Astrocyte (in vitro differentiated cells and primary cell): ENCODE measurements at regions not wholly inside any gene's neighbourhood (a gene's known extent, or its start where the extent isn't known, plus 50 kb on each side); places are given as distances from the start of the nearest gene placed in this dataset.

Experiments
- DNase-seq: peaks from one replicate; pipeline ENCODE4 v3.0.0-alpha.2; 2010; ENCODE audit warnings: low read depth
- FAIRE-seq: peaks from 2 replicates; lab custom pipeline; 2011; peaks lifted over from hg19 to GRCh38; lab: Jason Lieb, UNC
- H2AFZ ChIP-seq: 2 replicates; pipeline ENCODE4 v1.6.0; 2012; ENCODE audit warnings: low read depth, low read length, inconsistent platforms
- H3K27ac ChIP-seq: 2 replicates; pipeline ENCODE4 v1.5.1; 2011; ENCODE audit warnings: low read depth, low read length, inconsistent platforms
- H3K27me3 ChIP-seq: 2 replicates; pipeline ENCODE4 v1.6.0; 2011; ENCODE audit warnings: low read length, inconsistent platforms; ENCODE audit not compliant: insufficient read depth
- H3K36me3 ChIP-seq: 2 replicates; pipeline ENCODE4 v1.5.1; 2011; ENCODE audit warnings: low read length, inconsistent platforms; ENCODE audit not compliant: insufficient read depth
- H3K4me1 ChIP-seq: 2 replicates; pipeline ENCODE4 v1.5.1; 2011; ENCODE audit warnings: low read length, inconsistent platforms; ENCODE audit not compliant: insufficient read depth
- H3K4me2 ChIP-seq: 2 replicates; pipeline ENCODE4 v1.6.0; 2012; ENCODE audit warnings: low read length, inconsistent platforms
- H3K4me3 ChIP-seq: 2 replicates; pipeline ENCODE4 v1.5.1; 2011; ENCODE audit warnings: low read depth, mild to moderate bottlenecking, low read length, inconsistent platforms; ENCODE audit not compliant: insufficient read depth
- H3K79me2 ChIP-seq: 2 replicates; pipeline ENCODE4 v1.6.0; 2012; ENCODE audit warnings: mild to moderate bottlenecking, low read length, inconsistent platforms; ENCODE audit not compliant: insufficient read depth
- H3K9ac ChIP-seq: 2 replicates; pipeline ENCODE4 v1.6.0; 2012; ENCODE audit warnings: mild to moderate bottlenecking, low read length, inconsistent platforms
- H3K9me3 ChIP-seq: 2 replicates; pipeline ENCODE4 v1.5.1; 2012; ENCODE audit warnings: low read depth, mild to moderate bottlenecking, low read length, inconsistent platforms; ENCODE audit not compliant: insufficient read depth
- H4K20me1 ChIP-seq: 2 replicates; pipeline ENCODE4 v1.6.0; 2012; ENCODE audit warnings: low read length, inconsistent platforms; ENCODE audit not compliant: insufficient read depth
- H3K27ac Mint-ChIP-seq: one replicate; pipeline ENCODE4 v1.8.0; 2021; ENCODE audit warnings: mild to moderate bottlenecking, mixed read lengths; ENCODE audit not compliant: unreplicated experiment
- H3K27me3 Mint-ChIP-seq: one replicate; pipeline ENCODE4 v1.8.0; 2021; ENCODE audit warnings: low read depth, mixed read lengths; ENCODE audit not compliant: unreplicated experiment
- H3K36me3 Mint-ChIP-seq: one replicate; pipeline ENCODE4 v1.8.0; 2021; ENCODE audit warnings: low read depth, mixed read lengths; ENCODE audit not compliant: unreplicated experiment
- H3K4me1 Mint-ChIP-seq: one replicate; pipeline ENCODE4 v1.8.0; 2021; ENCODE audit warnings: low read depth, mixed read lengths; ENCODE audit not compliant: unreplicated experiment
- H3K4me3 Mint-ChIP-seq: one replicate; pipeline ENCODE4 v1.8.0; 2021; ENCODE audit warnings: mild to moderate bottlenecking, moderate library complexity, mixed read lengths; ENCODE audit not compliant: unreplicated experiment
- H3K9me3 Mint-ChIP-seq: one replicate; pipeline ENCODE4 v1.8.0; 2021; ENCODE audit warnings: mild to moderate bottlenecking, mixed read lengths; ENCODE audit not compliant: unreplicated experiment
- EZH2 ChIP-seq: IDR thresholded peaks from 2 replicates; pipeline ENCODE4 v1.6.1; 2012; ENCODE audit warnings: mild to moderate bottlenecking, low read length, inconsistent platforms; ENCODE audit not compliant: insufficient read depth
- TF ChIP-seq, protein P1 (sequence below): IDR thresholded peaks from 2 replicates; pipeline ENCODE4 v1.5.1; 2011; ENCODE audit warnings: low read depth, mild to moderate bottlenecking, inconsistent platforms, low read length, moderate library complexity; ENCODE audit not compliant: insufficient read depth

GRCh38 chr4:17322514-17322913 is 189.4 kb downstream of the QDPR start:
- FAIRE-seq (no peak), DNase-seq (peak; percentile 18)
- Histone ChIP-seq H3K4me3 (no peak overlapping the region), H3K4me2 (no peak overlapping the region), H2AFZ (no peak overlapping the region), H3K9ac (no peak overlapping the region), H3K36me3 (no peaks in the 10 kb centered on the region), H4K20me1 (no peaks in the 10 kb centered on the region), H3K27ac (no peak overlapping the region), H3K27me3 (no peaks in the 10 kb centered on the region), H3K79me2 (no peaks in the 10 kb centered on the region), H3K4me1 (peaks cover 8% of the 10 kb centered on the region), H3K9me3 (peaks cover 9% of the 10 kb centered on the region)
- TF ChIP-seq EZH2: no peak
- TF ChIP-seq, protein P1, sequence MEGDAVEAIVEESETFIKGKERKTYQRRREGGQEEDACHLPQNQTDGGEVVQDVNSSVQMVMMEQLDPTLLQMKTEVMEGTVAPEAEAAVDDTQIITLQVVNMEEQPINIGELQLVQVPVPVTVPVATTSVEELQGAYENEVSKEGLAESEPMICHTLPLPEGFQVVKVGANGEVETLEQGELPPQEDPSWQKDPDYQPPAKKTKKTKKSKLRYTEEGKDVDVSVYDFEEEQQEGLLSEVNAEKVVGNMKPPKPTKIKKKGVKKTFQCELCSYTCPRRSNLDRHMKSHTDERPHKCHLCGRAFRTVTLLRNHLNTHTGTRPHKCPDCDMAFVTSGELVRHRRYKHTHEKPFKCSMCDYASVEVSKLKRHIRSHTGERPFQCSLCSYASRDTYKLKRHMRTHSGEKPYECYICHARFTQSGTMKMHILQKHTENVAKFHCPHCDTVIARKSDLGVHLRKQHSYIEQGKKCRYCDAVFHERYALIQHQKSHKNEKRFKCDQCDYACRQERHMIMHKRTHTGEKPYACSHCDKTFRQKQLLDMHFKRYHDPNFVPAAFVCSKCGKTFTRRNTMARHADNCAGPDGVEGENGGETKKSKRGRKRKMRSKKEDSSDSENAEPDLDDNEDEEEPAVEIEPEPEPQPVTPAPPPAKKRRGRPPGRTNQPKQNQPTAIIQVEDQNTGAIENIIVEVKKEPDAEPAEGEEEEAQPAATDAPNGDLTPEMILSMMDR: no peak
- Mint-ChIP-seq H3K36me3 (peaks cover 5% of the 10 kb centered on the region), H3K4me1 (peaks cover 5% of the 10 kb centered on the region), H3K9me3 (peaks cover 26% of the 10 kb centered on the region), H3K27ac (no peak overlapping the region), H3K4me3 (no peak overlapping the region), H3K27me3 (no peaks in the 10 kb centered on the region)

- Histone ChIP-seq H3K36me3 (no peaks in the 10 kb centered on the region), H3K4me1 (peaks cover 12% of the 10 kb centered on the region), H3K4me3 (no peak overlapping the region), H2AFZ (no peak overlapping the region), H3K9ac (no peak overlapping the region), H3K4me2 (no peak overlapping the region), H3K79me2 (no peaks in the 10 kb centered on the region), H3K27ac (no peak overlapping the region), H3K9me3 (peaks cover 9% of the 10 kb centered on the region), H4K20me1 (no peaks in the 10 kb centered on the region), H3K27me3 (no peaks in the 10 kb centered on the region)
- TF ChIP-seq EZH2: no peak
- TF ChIP-seq, protein P1: no peak
- Mint-ChIP-seq H3K9me3 (peaks cover 30% of the 10 kb centered on the region), H3K36me3 (peaks cover 5% of the 10 kb centered on the region), H3K4me3 (no peak overlapping the region), H3K27ac (no peak overlapping the region), H3K27me3 (peaks cover 3% of the 10 kb centered on the region), H3K4me1 (peaks cover 8% of the 10 kb centered on the region)
- FAIRE-seq (no peak), DNase-seq (no peak)
These were observed 191.8 kb downstream of the QDPR start for GRCh38 chr4:17320046-17320445.

GRCh38 chr4:17317526-17317925 is 194.4 kb downstream of the QDPR start:
- H3K9me3 Mint-ChIP-seq: peaks cover 30% of the 10 kb centered on the region
- Histone ChIP-seq H3K9ac (no peak overlapping the region), H2AFZ (no peak overlapping the region), H3K4me1 (peaks cover 4% of the 10 kb centered on the region), H3K79me2 (no peaks in the 10 kb centered on the region), H4K20me1 (no peaks in the 10 kb centered on the region), H3K4me3 (no peak overlapping the region), H3K27me3 (no peaks in the 10 kb centered on the region), H3K27ac (no peak overlapping the region), H3K36me3 (no peaks in the 10 kb centered on the region), H3K9me3 (peaks cover 9% of the 10 kb centered on the region), H3K4me2 (no peak overlapping the region)
- peaks cover 4% of the 10 kb centered on the region for H3K4me1 Mint-ChIP-seq
- peaks cover 5% of the 10 kb centered on the region for H3K36me3 Mint-ChIP-seq
- no peak for DNase-seq
- peaks cover 3% of the 10 kb centered on the region for H3K27me3 Mint-ChIP-seq
- TF ChIP-seq EZH2: no peak
- TF ChIP-seq, protein P1: no peak
- FAIRE-seq: no peak
- no peak overlapping the region for H3K27ac Mint-ChIP-seq
- no peak overlapping the region for H3K4me3 Mint-ChIP-seq
